CD8-positive, alpha-beta memory T cell (primary cell): ENCODE measurements at regions not wholly inside any gene's neighbourhood (a gene's known extent, or its start where the extent isn't known, plus 50 kb on each side); places are given as distances from the start of the nearest gene placed in this dataset.
"Not testable (repeated sequence)": the region's sequence is repeated elsewhere in the genome, so short reads cannot be mapped to it uniquely, and the experiment has no call there.

Experiments
- CTCF ChIA-PET: fragments of 350-600 bp; sonication (Branson Sonifier 250); formaldehyde crosslinking; loops from one replicate; lab custom pipeline; 2021; ENCODE audit warnings: antibody characterized with exemption; lab: Charles Lee
- POLR2A ChIA-PET: fragments of 350-600 bp; sonication (Branson Sonifier 250); formaldehyde crosslinking; loops from one replicate; lab custom pipeline; 2021; ENCODE audit warnings: antibody characterized with exemption; lab: Charles Lee
- DNase-seq, 5 donors: peaks; one replicate each; pipeline versions ENCODE4 v3.0.0 to v3.0.0-alpha.2; 2020 to 2022; ENCODE audit warnings: mixed read lengths in 1 of 5
- H3K27ac ChIP-seq: one replicate; pipeline ENCODE4 v1.7.0; 2013; ENCODE audit warnings: low read depth, mild to moderate bottlenecking, low read length, moderate library complexity
- H3K27me3 ChIP-seq: 2 replicates; pipeline ENCODE4 v1.7.0; 2013; ENCODE audit warnings: low read length, mild to moderate bottlenecking; ENCODE audit not compliant: insufficient read depth, poor library complexity, severe bottlenecking
- H3K36me3 ChIP-seq: 2 replicates; pipeline ENCODE4 v1.7.0; 2013; ENCODE audit warnings: mild to moderate bottlenecking, low read length, moderate library complexity; ENCODE audit not compliant: insufficient read depth
- H3K4me1 ChIP-seq: 2 replicates; pipeline ENCODE4 v1.7.0; 2013; ENCODE audit warnings: mild to moderate bottlenecking, low read length, moderate library complexity; ENCODE audit not compliant: insufficient read depth
- H3K4me3 ChIP-seq: 2 replicates; pipeline ENCODE4 v1.7.0; 2013; ENCODE audit warnings: mild to moderate bottlenecking, low read length
- H3K9me3 ChIP-seq: 2 replicates; pipeline ENCODE4 v1.7.0; 2013; ENCODE audit warnings: mild to moderate bottlenecking, low read length
- H3K27ac Mint-ChIP-seq, 8 donors: one replicate each; pipeline ENCODE4 v1.8.0; 2020 to 2021; ENCODE audit warnings: mixed read lengths in 8 of 8, mild to moderate bottlenecking in 6 of 8, inconsistent platforms in 3 of 8, moderate library complexity in 3 of 8
- H3K27me3 Mint-ChIP-seq, 2 donors: one replicate each; pipeline ENCODE4 v1.8.0; 2020 to 2021; ENCODE audit warnings: mixed read lengths in 2 of 2, mild to moderate bottlenecking in 1 of 2, moderate library complexity in 1 of 2
- H3K36me3 Mint-ChIP-seq, 3 donors: one replicate each; pipeline ENCODE4 v1.8.0; 2020 to 2021; ENCODE audit warnings: mixed read lengths in 3 of 3, inconsistent platforms in 1 of 3, mild to moderate bottlenecking in 1 of 3
- H3K4me1 Mint-ChIP-seq, 3 donors: one replicate each; pipeline ENCODE4 v1.8.0; 2020 to 2021; ENCODE audit warnings: mixed read lengths in 3 of 3, inconsistent platforms in 1 of 3, mild to moderate bottlenecking in 1 of 3
- H3K4me3 Mint-ChIP-seq, 7 donors: one replicate each; pipeline ENCODE4 v1.8.0; 2020 to 2021; ENCODE audit warnings: mixed read lengths in 7 of 7, mild to moderate bottlenecking in 6 of 7, moderate library complexity in 4 of 7, inconsistent platforms in 2 of 7
- H3K9me3 Mint-ChIP-seq, 5 donors: one replicate each; pipeline ENCODE4 v1.8.0; 2020 to 2022; ENCODE audit warnings: mixed read lengths in 5 of 5, mild to moderate bottlenecking in 3 of 5, moderate library complexity in 2 of 5, inconsistent platforms in 1 of 5

- Mint-ChIP-seq H3K4me3 (no peak overlapping the region), H3K27me3 (peaks cover 4 to 7% of the 10 kb centered on the region in 2 donors), H3K4me1 (no peaks in the 10 kb centered on the region), H3K36me3 (no peaks in the 10 kb centered on the region), H3K27ac (no peak overlapping the region), H3K9me3 (peaks cover 0 to 4% (median 3%) of the 10 kb centered on the region in 5 donors)
- no peaks in the 10 kb centered on the region for H3K36me3 ChIP-seq
- H3K27me3 ChIP-seq, result no peaks in the 10 kb centered on the region
- ChIA-PET POLR2A (no interaction called here), CTCF (no interaction called here)
- no peaks in the 10 kb centered on the region for H3K9me3 ChIP-seq
- H3K4me1 ChIP-seq, result no peaks in the 10 kb centered on the region
- H3K27ac ChIP-seq, result no peak overlapping the region
- no peak overlapping the region for H3K4me3 ChIP-seq
- DNase-seq, result no peak
Observed at GRCh38 chr12:131403676-131404075, 307.2 kb upstream of the SFSWAP start.

GRCh38 chr12:131404705-131405104 is 306.2 kb upstream of the SFSWAP start:
- ChIA-PET CTCF (no interaction called here), POLR2A (no interaction called here)
- H3K27me3 ChIP-seq, result no peaks in the 10 kb centered on the region
- Mint-ChIP-seq H3K27me3 (peaks cover 4 to 7% of the 10 kb centered on the region in 2 donors), H3K4me1 (no peaks in the 10 kb centered on the region), H3K36me3 (no peaks in the 10 kb centered on the region), H3K27ac (no peak overlapping the region), H3K9me3 (no peaks in the 10 kb centered on the region), H3K4me3 (no peak overlapping the region)
- no peaks in the 10 kb centered on the region for H3K9me3 ChIP-seq
- no peaks in the 10 kb centered on the region for H3K36me3 ChIP-seq
- no peaks in the 10 kb centered on the region for H3K4me1 ChIP-seq
- no peak for DNase-seq
- no peak overlapping the region for H3K4me3 ChIP-seq
- no peak overlapping the region for H3K27ac ChIP-seq

- no peak overlapping the region for H3K27ac Mint-ChIP-seq
- Histone ChIP-seq H3K36me3 (no peaks in the 10 kb centered on the region), H3K4me3 (no peak overlapping the region), H3K27ac (no peak overlapping the region), H3K9me3 (no peaks in the 10 kb centered on the region), H3K27me3 (no peaks in the 10 kb centered on the region), H3K4me1 (no peaks in the 10 kb centered on the region)
- no peak overlapping the region for H3K4me3 Mint-ChIP-seq
- DNase-seq, result no peak
- CTCF ChIA-PET, result no interaction called here
- H3K4me1 Mint-ChIP-seq, result no peaks in the 10 kb centered on the region
- POLR2A ChIA-PET, result no interaction called here
- no peaks in the 10 kb centered on the region for H3K36me3 Mint-ChIP-seq
- no peaks in the 10 kb centered on the region for H3K9me3 Mint-ChIP-seq
- H3K27me3 Mint-ChIP-seq, result peaks cover 7 to 11% of the 10 kb centered on the region in 2 donors
Observed at GRCh38 chr12:131407221-131408035, 303.5 kb upstream of the SFSWAP start.

- no peaks in the 10 kb centered on the region for H3K4me1 ChIP-seq
- ChIA-PET CTCF (no interaction called here), POLR2A (no interaction called here)
- no peak overlapping the region for H3K4me3 ChIP-seq
- no peaks in the 10 kb centered on the region for H3K27me3 ChIP-seq
- H3K27ac ChIP-seq, result no peak overlapping the region
- H3K36me3 Mint-ChIP-seq, result no peaks in the 10 kb centered on the region
- H3K4me1 Mint-ChIP-seq, result no peaks in the 10 kb centered on the region
- H3K27ac Mint-ChIP-seq, result no peak overlapping the region
- H3K4me3 Mint-ChIP-seq, result no peak overlapping the region
- peaks cover 11% of the 10 kb centered on the region in 2 donors for H3K27me3 Mint-ChIP-seq
- H3K36me3 ChIP-seq, result no peaks in the 10 kb centered on the region
- no peaks in the 10 kb centered on the region for H3K9me3 Mint-ChIP-seq
- no peak for DNase-seq
- H3K9me3 ChIP-seq, result no peaks in the 10 kb centered on the region
Observed at GRCh38 chr12:131408036-131408365, 302.9 kb upstream of the SFSWAP start.

GRCh38 chr12:131408484-131408883 is 302.4 kb upstream of the SFSWAP start:
- Histone ChIP-seq H3K4me1 (no peaks in the 10 kb centered on the region), H3K27me3 (no peaks in the 10 kb centered on the region), H3K36me3 (no peaks in the 10 kb centered on the region), H3K4me3 (no peak overlapping the region), H3K27ac (no peak overlapping the region), H3K9me3 (no peaks in the 10 kb centered on the region)
- POLR2A ChIA-PET, result no interaction called here
- DNase-seq, result no peak
- peaks cover 11% of the 10 kb centered on the region in 2 donors for H3K27me3 Mint-ChIP-seq
- no peak overlapping the region for H3K27ac Mint-ChIP-seq
- no peak overlapping the region for H3K4me3 Mint-ChIP-seq
- no peaks in the 10 kb centered on the region for H3K9me3 Mint-ChIP-seq
- no peaks in the 10 kb centered on the region for H3K36me3 Mint-ChIP-seq
- CTCF ChIA-PET, result no interaction called here
- H3K4me1 Mint-ChIP-seq, result no peaks in the 10 kb centered on the region

- no peaks in the 10 kb centered on the region for H3K27me3 ChIP-seq
- H3K4me1 Mint-ChIP-seq, result no peaks in the 10 kb centered on the region
- DNase-seq, result no peak
- no peak overlapping the region for H3K27ac Mint-ChIP-seq
- no peak overlapping the region for H3K27ac ChIP-seq
- H3K36me3 ChIP-seq, result no peaks in the 10 kb centered on the region
- no peaks in the 10 kb centered on the region for H3K9me3 ChIP-seq
- CTCF ChIA-PET, result no interaction called here
- POLR2A ChIA-PET, result no interaction called here
- H3K9me3 Mint-ChIP-seq, result no peaks in the 10 kb centered on the region
- no peak overlapping the region for H3K4me3 Mint-ChIP-seq
- H3K4me3 ChIP-seq, result no peak overlapping the region
- no peaks in the 10 kb centered on the region for H3K36me3 Mint-ChIP-seq
- H3K4me1 ChIP-seq, result no peaks in the 10 kb centered on the region
- peaks cover 11% of the 10 kb centered on the region in 2 donors for H3K27me3 Mint-ChIP-seq
Observed at GRCh38 chr12:131409211-131409610, 301.7 kb upstream of the SFSWAP start.

- H3K9me3 ChIP-seq, H3K4me1 Mint-ChIP-seq, H3K4me3 Mint-ChIP-seq, CTCF ChIA-PET, H3K27me3 ChIP-seq, DNase-seq, H3K4me3 ChIP-seq, H3K27me3 Mint-ChIP-seq, H3K27ac Mint-ChIP-seq, H3K36me3 Mint-ChIP-seq, H3K27ac ChIP-seq, POLR2A ChIA-PET, H3K36me3 ChIP-seq, H3K4me1 ChIP-seq, H3K9me3 Mint-ChIP-seq: not testable (repeated sequence)
Observed at GRCh38 chr12:131411827-131412226, 299.1 kb upstream of the SFSWAP start.

GRCh38 chr12:131413006-131413405 is 297.9 kb upstream of the SFSWAP start:
- no peak for DNase-seq
- no peaks in the 10 kb centered on the region for H3K27me3 ChIP-seq
- Mint-ChIP-seq H3K27ac (no peak overlapping the region), H3K36me3 (no peaks in the 10 kb centered on the region), H3K4me1 (no peaks in the 10 kb centered on the region), H3K9me3 (no peaks in the 10 kb centered on the region), H3K27me3 (peaks cover 4 to 8% of the 10 kb centered on the region in 2 donors), H3K4me3 (no peak overlapping the region)
- H3K4me3 ChIP-seq, result no peak overlapping the region
- CTCF ChIA-PET, result no interaction called here
- H3K4me1 ChIP-seq, result no peaks in the 10 kb centered on the region
- POLR2A ChIA-PET, result no interaction called here
- no peaks in the 10 kb centered on the region for H3K9me3 ChIP-seq
- no peak overlapping the region for H3K27ac ChIP-seq
- H3K36me3 ChIP-seq, result no peaks in the 10 kb centered on the region
